ENCODE measurements at regions not wholly inside any gene's neighbourhood (a gene's known extent, or its start where the extent isn't known, plus 50 kb on each side); places are given as distances from the start of the nearest gene placed in this dataset.
"Not testable (repeated sequence)": the region's sequence is repeated elsewhere in the genome, so short reads cannot be mapped to it uniquely, and the experiment has no call there.

DNA sequence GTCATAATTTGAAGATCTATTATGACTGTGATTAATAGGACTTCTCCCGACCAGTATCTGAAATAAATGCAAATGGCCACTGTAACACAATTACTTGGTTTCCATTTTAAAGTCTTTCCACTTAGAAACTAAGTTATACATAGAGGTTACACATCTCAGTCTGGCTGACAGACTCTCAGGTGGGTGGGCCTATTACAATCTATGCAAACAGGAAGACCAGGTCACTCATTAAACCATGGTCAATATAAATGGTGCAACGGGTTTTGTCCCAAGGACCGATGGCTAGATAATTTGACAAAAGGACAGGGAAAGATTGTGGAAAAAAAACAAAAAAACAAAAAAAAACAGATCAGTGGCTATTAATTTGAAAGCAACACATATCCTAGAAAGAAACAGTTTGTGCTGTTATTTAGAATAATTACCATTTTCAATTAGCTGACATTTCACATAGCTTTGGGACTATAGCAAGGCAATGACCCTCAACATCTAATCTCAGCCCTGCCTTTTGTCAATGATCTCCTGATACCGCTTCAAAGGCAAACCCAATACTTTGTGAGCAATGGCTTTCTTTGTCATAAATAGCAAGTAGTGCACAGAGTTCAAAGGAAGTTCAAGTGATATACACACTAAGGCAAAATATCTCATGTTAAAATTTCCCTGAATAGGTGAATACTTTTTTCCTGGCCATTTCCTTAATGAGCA is 50.8 kb upstream of the LYSMD4 start:
- TF ChIP-seq, protein P1, sequence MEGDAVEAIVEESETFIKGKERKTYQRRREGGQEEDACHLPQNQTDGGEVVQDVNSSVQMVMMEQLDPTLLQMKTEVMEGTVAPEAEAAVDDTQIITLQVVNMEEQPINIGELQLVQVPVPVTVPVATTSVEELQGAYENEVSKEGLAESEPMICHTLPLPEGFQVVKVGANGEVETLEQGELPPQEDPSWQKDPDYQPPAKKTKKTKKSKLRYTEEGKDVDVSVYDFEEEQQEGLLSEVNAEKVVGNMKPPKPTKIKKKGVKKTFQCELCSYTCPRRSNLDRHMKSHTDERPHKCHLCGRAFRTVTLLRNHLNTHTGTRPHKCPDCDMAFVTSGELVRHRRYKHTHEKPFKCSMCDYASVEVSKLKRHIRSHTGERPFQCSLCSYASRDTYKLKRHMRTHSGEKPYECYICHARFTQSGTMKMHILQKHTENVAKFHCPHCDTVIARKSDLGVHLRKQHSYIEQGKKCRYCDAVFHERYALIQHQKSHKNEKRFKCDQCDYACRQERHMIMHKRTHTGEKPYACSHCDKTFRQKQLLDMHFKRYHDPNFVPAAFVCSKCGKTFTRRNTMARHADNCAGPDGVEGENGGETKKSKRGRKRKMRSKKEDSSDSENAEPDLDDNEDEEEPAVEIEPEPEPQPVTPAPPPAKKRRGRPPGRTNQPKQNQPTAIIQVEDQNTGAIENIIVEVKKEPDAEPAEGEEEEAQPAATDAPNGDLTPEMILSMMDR (IDR thresholded peaks at IDR 0.05; ENCODE audit: extremely low read depth in 1 of 2, insufficient read depth in 1 of 2, low read depth in 1 of 2, low read length in 2 of 2), result not testable (repeated sequence)
- TF ChIP-seq MYC (IDR thresholded peaks at IDR 0.05; ENCODE audit: low read depth, low read length); EZH2 (IDR thresholded peaks at IDR 0.05; ENCODE audit: borderline replicate concordance, low read depth, low read length, severe bottlenecking); GATA2 (IDR thresholded peaks at IDR 0.05; ENCODE audit: insufficient read depth, insufficient read length, low read depth, low read length); POLR2AphosphoS5 (IDR thresholded peaks at IDR 0.05; ENCODE audit: insufficient read depth, low read depth, low read length); POLR2A (IDR thresholded peaks at IDR 0.05; ENCODE audit: low read depth, low read length); JUN (IDR thresholded peaks at IDR 0.05; ENCODE audit: borderline replicate concordance, insufficient read depth, insufficient read length, low read depth); FOS (IDR thresholded peaks at IDR 0.05; ENCODE audit: borderline replicate concordance, insufficient read depth, low read length): not testable (repeated sequence)
- TF ChIP-seq, protein P2, sequence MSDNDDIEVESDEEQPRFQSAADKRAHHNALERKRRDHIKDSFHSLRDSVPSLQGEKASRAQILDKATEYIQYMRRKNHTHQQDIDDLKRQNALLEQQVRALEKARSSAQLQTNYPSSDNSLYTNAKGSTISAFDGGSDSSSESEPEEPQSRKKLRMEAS (IDR thresholded peaks at IDR 0.05; ENCODE audit: insufficient read depth, insufficient read length), result not testable (repeated sequence)

Data from endothelial cell of umbilical vein (primary cell).